Gastrocnemius medialis (tissue), 4 donors: ENCODE measurements at regions not wholly inside any gene's neighbourhood (a gene's known extent, or its start where the extent isn't known, plus 50 kb on each side); places are given as distances from the start of the nearest gene placed in this dataset.

Source experiments
- CTCF ChIP-seq, 5 experiments: fragments of 450-650 bp in 3 of 5; fragments of 200-600 bp in 2 of 5; sonication (generic) in 2 of 5; IDR thresholded peaks in 4 of 5; conservative IDR thresholded peaks in 1 of 5; 1 replicate in 4 of 5; 2 replicates in 1 of 5; pipeline ENCODE4 v1.5.1; 2016 to 2019; ENCODE audit warnings: antibody characterized with exemption in 5 of 5, mild to moderate bottlenecking in 3 of 5, moderate library complexity in 3 of 5
- POLR2A ChIP-seq, 2 donors: fragments of 450-650 bp; IDR thresholded peaks; one replicate each; pipeline ENCODE4 v1.6.1; 2017; ENCODE audit warnings: antibody characterized with exemption in 2 of 2, mild to moderate bottlenecking in 2 of 2, moderate library complexity in 2 of 2

DNA sequence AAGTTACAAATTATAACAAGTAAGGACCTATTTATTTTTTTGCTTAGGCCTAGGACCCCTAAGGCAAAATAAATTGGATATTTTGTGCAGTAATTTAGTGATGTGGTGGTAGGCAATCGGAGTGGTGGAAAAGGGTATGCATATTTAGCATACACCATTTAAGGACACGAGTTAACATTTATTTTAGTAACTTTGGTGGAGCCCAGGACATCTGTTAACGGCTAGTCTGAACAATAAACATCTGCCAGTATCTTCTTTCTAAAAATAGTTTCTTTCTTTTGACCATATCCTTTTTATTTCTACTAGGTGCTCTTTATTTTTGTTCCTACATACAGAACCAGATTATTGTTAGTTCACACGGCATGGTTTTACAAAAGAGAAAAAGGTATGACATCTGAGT, 326.3 kb downstream of the CHL1 start:
- TF ChIP-seq CTCF (IDR thresholded peaks at IDR 0.05 in 4 of 5, conservative IDR thresholded peaks at IDR 0.05 in 1 of 5): no peak
- TF ChIP-seq POLR2A (IDR thresholded peaks at IDR 0.05): no peak
